Mesenchymal stem cell (in vitro differentiated cells and primary cell): ENCODE measurements at regions not wholly inside any gene's neighbourhood (a gene's known extent, or its start where the extent isn't known, plus 50 kb on each side); places are given as distances from the start of the nearest gene placed in this dataset.
A peak's percentile ranks its signal among the peaks of the same experiment; 100 is the strongest.

Experiments used
- DNase-seq: peaks from one replicate; pipeline ENCODE4 v3.0.0-alpha.2; 2013
- H2AFZ ChIP-seq: one replicate; pipeline ENCODE4 v1.6.1; 2013; ENCODE audit warnings: low read depth, mild to moderate bottlenecking, control low read depth, inconsistent platforms, low read length, moderate library complexity
- H2AK5ac ChIP-seq: 2 replicates; pipeline ENCODE4 v1.6.1; 2013; ENCODE audit warnings: low read length, moderate library complexity, mild to moderate bottlenecking, inconsistent platforms; ENCODE audit not compliant: severe bottlenecking
- H2BK120ac ChIP-seq: one replicate; pipeline ENCODE4 v1.6.1; 2013; ENCODE audit warnings: low read depth, mild to moderate bottlenecking, inconsistent platforms, low read length, moderate library complexity
- H2BK12ac ChIP-seq, 2 experiments: one replicate each; pipeline ENCODE4 v1.6.1; 2013; ENCODE audit warnings: inconsistent platforms in 2 of 2, low read length in 2 of 2, mild to moderate bottlenecking in 2 of 2, moderate library complexity in 2 of 2, control low read depth in 1 of 2
- H2BK15ac ChIP-seq: one replicate; pipeline ENCODE4 v1.6.1; 2013; ENCODE audit warnings: mild to moderate bottlenecking, low read depth, inconsistent platforms; ENCODE audit not compliant: poor library complexity, severe bottlenecking
- H2BK5ac ChIP-seq: 2 replicates; pipeline ENCODE4 v1.6.1; 2013; ENCODE audit warnings: low read depth, mild to moderate bottlenecking, low read length, control low read depth, inconsistent platforms; ENCODE audit not compliant: poor library complexity, severe bottlenecking
- H3K14ac ChIP-seq, 2 experiments: one replicate each; pipeline ENCODE4 v1.6.1; 2013; ENCODE audit warnings: inconsistent platforms in 2 of 2, low read length in 2 of 2, control low read depth in 1 of 2, mild to moderate bottlenecking in 1 of 2, moderate library complexity in 1 of 2
- H3K18ac ChIP-seq, 2 experiments: one replicate each; pipeline ENCODE4 v1.6.1; 2013; ENCODE audit warnings: inconsistent platforms in 2 of 2, low read length in 2 of 2, control low read depth in 1 of 2, low read depth in 1 of 2, mild to moderate bottlenecking in 1 of 2
- H3K23ac ChIP-seq, 2 experiments: one replicate each; pipeline ENCODE4 v1.6.1; 2013; ENCODE audit warnings: inconsistent platforms in 2 of 2, low read length in 2 of 2, mild to moderate bottlenecking in 2 of 2, moderate library complexity in 2 of 2, control low read depth in 1 of 2
- H3K27ac ChIP-seq: 2 replicates; pipeline ENCODE4 v1.5.1; 2013; ENCODE audit warnings: mild to moderate bottlenecking, moderate library complexity, low read length, control low read depth, inconsistent platforms; ENCODE audit not compliant: poor library complexity, severe bottlenecking
- H3K27me3 ChIP-seq, 2 experiments: 2 replicates each; pipeline versions ENCODE4 v1.6.1 to v1.7.0; 2013; ENCODE audit warnings: low read length in 2 of 2, mild to moderate bottlenecking in 2 of 2, moderate library complexity in 2 of 2, control low read depth in 1 of 2, inconsistent platforms in 1 of 2; ENCODE audit not compliant: control insufficient read depth in 1 of 2, insufficient read depth in 1 of 2
- H3K36me3 ChIP-seq, 2 experiments: 2 replicates each; pipeline versions ENCODE4 v1.6.1 to v1.7.0; 2013; ENCODE audit warnings: low read length in 2 of 2, control low read depth in 1 of 2, inconsistent platforms in 1 of 2, low read depth in 1 of 2, mild to moderate bottlenecking in 1 of 2; ENCODE audit not compliant: insufficient read depth in 2 of 2, control insufficient read depth in 1 of 2
- H3K4ac ChIP-seq, 2 experiments: one replicate each; pipeline ENCODE4 v1.6.1; 2013; ENCODE audit warnings: inconsistent platforms in 2 of 2, low read length in 2 of 2, mild to moderate bottlenecking in 2 of 2, moderate library complexity in 2 of 2, control low read depth in 1 of 2, low read depth in 1 of 2
- H3K4me1 ChIP-seq: 2 replicates; pipeline ENCODE4 v1.6.1; 2013; ENCODE audit warnings: low read depth, low read length, control low read depth; ENCODE audit not compliant: control insufficient read depth, insufficient read depth
- H3K4me2 ChIP-seq: 2 replicates; pipeline ENCODE4 v1.6.1; 2013; ENCODE audit warnings: low read length, mild to moderate bottlenecking, inconsistent platforms; ENCODE audit not compliant: poor library complexity, severe bottlenecking
- H3K4me3 ChIP-seq, 2 experiments: 2 replicates each; pipeline versions ENCODE4 v1.5.1 to v1.7.0; 2013; ENCODE audit warnings: low read length in 2 of 2, mild to moderate bottlenecking in 2 of 2, control low read depth in 1 of 2, low read depth in 1 of 2; ENCODE audit not compliant: insufficient read depth in 1 of 2
- H3K79me1 ChIP-seq: replicated peaks from 2 replicates; pipeline ENCODE4 v1.6.1; 2013; ENCODE audit warnings: mild to moderate bottlenecking, control low read depth, low read length, inconsistent platforms; ENCODE audit not compliant: poor library complexity, severe bottlenecking
- H3K9ac ChIP-seq: 2 replicates; pipeline ENCODE4 v1.7.0; 2013; ENCODE audit warnings: mild to moderate bottlenecking, low read length, moderate library complexity
- H3K9me3 ChIP-seq: 2 replicates; pipeline ENCODE4 v1.7.0; 2013; ENCODE audit warnings: mild to moderate bottlenecking, low read length; ENCODE audit not compliant: control insufficient read depth
- H4K8ac ChIP-seq: one replicate; pipeline ENCODE4 v1.6.1; 2013; ENCODE audit warnings: inconsistent platforms, mild to moderate bottlenecking, low read length, moderate library complexity
- H4K91ac ChIP-seq: one replicate; pipeline ENCODE4 v1.6.1; 2013; ENCODE audit warnings: mild to moderate bottlenecking, low read length, inconsistent platforms
- WGBS: methylation state at CpG from one replicate; pipeline ENCODE4 v1.1.7; 2013; ENCODE audit warnings: mixed read lengths; 5-methylcytosine and 5-hydroxymethylcytosine counted together

- no peaks in the 10 kb centered on the region for H3K79me1 ChIP-seq
- H3K4ac ChIP-seq, result no peak overlapping the region
- no peak overlapping the region for H3K4me3 ChIP-seq
- H3K4me2 ChIP-seq, result no peak overlapping the region
- no peak overlapping the region for H4K91ac ChIP-seq
- no peak overlapping the region for H3K23ac ChIP-seq
- H3K9ac ChIP-seq, result no peak overlapping the region
- no peak overlapping the region for H3K27ac ChIP-seq
- H2BK5ac ChIP-seq, result no peak overlapping the region
- H4K8ac ChIP-seq, result no peak overlapping the region
- no peak overlapping the region for H2BK15ac ChIP-seq
- no peaks in the 10 kb centered on the region for H3K4me1 ChIP-seq
- H3K27me3 ChIP-seq, result no peaks in the 10 kb centered on the region
- H3K18ac ChIP-seq, result no peak overlapping the region
- H2AFZ ChIP-seq, result no peak overlapping the region
- no peak overlapping the region for H2BK120ac ChIP-seq
- no peaks in the 10 kb centered on the region for H3K9me3 ChIP-seq
- WGBS, result 100% methylated on average over 2 of the region's 3 CpGs
- no peak overlapping the region for H3K14ac ChIP-seq
- H2AK5ac ChIP-seq, result no peak overlapping the region
- H3K36me3 ChIP-seq, result no peaks in the 10 kb centered on the region
- H2BK12ac ChIP-seq, result no peak overlapping the region
- DNase-seq, result no peak
These were observed 666.7 kb upstream of the MIR17HG start for GRCh38 chr13:90680826-90681225.

- H3K79me1 ChIP-seq, result no peaks in the 10 kb centered on the region
- no peak overlapping the region for H2AFZ ChIP-seq
- no peak overlapping the region for H3K23ac ChIP-seq
- H2BK120ac ChIP-seq, result no peak overlapping the region
- H4K91ac ChIP-seq, result no peak overlapping the region
- H3K4me2 ChIP-seq, result no peak overlapping the region
- H3K18ac ChIP-seq, result no peak overlapping the region
- no peak overlapping the region for H2BK5ac ChIP-seq
- H3K27ac ChIP-seq, result no peak overlapping the region
- H3K4me3 ChIP-seq, result no peak overlapping the region
- H3K36me3 ChIP-seq, result no peaks in the 10 kb centered on the region
- no peak overlapping the region for H4K8ac ChIP-seq
- H3K9me3 ChIP-seq, result no peaks in the 10 kb centered on the region
- no peak overlapping the region for H2BK15ac ChIP-seq
- H3K14ac ChIP-seq, result no peak overlapping the region
- DNase-seq, result peak; percentile 82
- H3K27me3 ChIP-seq, result no peaks in the 10 kb centered on the region
- 46% methylated on average over 6 of the region's 6 CpGs for WGBS
- H3K4ac ChIP-seq, result no peak overlapping the region
- H3K9ac ChIP-seq, result no peak overlapping the region
- no peaks in the 10 kb centered on the region for H3K4me1 ChIP-seq
- no peak overlapping the region for H2BK12ac ChIP-seq
- H2AK5ac ChIP-seq, result no peak overlapping the region
These were observed 663.8 kb upstream of the MIR17HG start for GRCh38 chr13:90683711-90684131.

GRCh38 chr13:90686442-90686841 is 661.0 kb upstream of the MIR17HG start:
- Histone ChIP-seq H3K79me1 (no peaks in the 10 kb centered on the region), H3K4me3 (no peak overlapping the region), H4K91ac (no peak overlapping the region), H2BK15ac (no peak overlapping the region), H3K27me3 (no peaks in the 10 kb centered on the region), H3K9ac (peak overlapping the region; percentile 31), H2AK5ac (no peak overlapping the region), H3K23ac (no peak overlapping the region), H4K8ac (no peak overlapping the region), H3K27ac (no peak overlapping the region), H3K4me2 (no peak overlapping the region), H2AFZ (no peak overlapping the region), H3K4ac (no peak overlapping the region), H3K14ac (no peak overlapping the region), H2BK5ac (no peak overlapping the region), H2BK120ac (no peak overlapping the region), H2BK12ac (no peak overlapping the region), H3K9me3 (no peaks in the 10 kb centered on the region), H3K4me1 (no peaks in the 10 kb centered on the region), H3K18ac (no peak overlapping the region), H3K36me3 (no peaks in the 10 kb centered on the region)
- WGBS, result 79% methylated on average over 2 of the region's 3 CpGs
- DNase-seq, result peak; percentile 44

- H2AFZ ChIP-seq, result no peak overlapping the region
- no peak for DNase-seq
- H3K36me3 ChIP-seq, result no peaks in the 10 kb centered on the region
- no peak overlapping the region for H3K18ac ChIP-seq
- H3K79me1 ChIP-seq, result no peaks in the 10 kb centered on the region
- H3K9me3 ChIP-seq, result no peaks in the 10 kb centered on the region
- H2BK5ac ChIP-seq, result no peak overlapping the region
- H2BK15ac ChIP-seq, result no peak overlapping the region
- H3K4ac ChIP-seq, result no peak overlapping the region
- H2BK120ac ChIP-seq, result no peak overlapping the region
- no peaks in the 10 kb centered on the region for H3K27me3 ChIP-seq
- H4K91ac ChIP-seq, result no peak overlapping the region
- no peak overlapping the region for H2AK5ac ChIP-seq
- 100% methylated on average over 1 of the region's 3 CpGs for WGBS
- no peak overlapping the region for H3K4me3 ChIP-seq
- no peaks in the 10 kb centered on the region for H3K4me1 ChIP-seq
- H4K8ac ChIP-seq, result no peak overlapping the region
- H2BK12ac ChIP-seq, result no peak overlapping the region
- no peak overlapping the region for H3K9ac ChIP-seq
- H3K27ac ChIP-seq, result no peak overlapping the region
- no peak overlapping the region for H3K14ac ChIP-seq
- H3K4me2 ChIP-seq, result no peak overlapping the region
- no peak overlapping the region for H3K23ac ChIP-seq
These were observed 658.4 kb upstream of the MIR17HG start for GRCh38 chr13:90689111-90689510.
